DND-41 (cell line): ENCODE measurements at regions not wholly inside any gene's neighbourhood (a gene's known extent, or its start where the extent isn't known, plus 50 kb on each side); places are given as distances from the start of the nearest gene placed in this dataset.

Experiments
- EZH2 ChIP-seq: IDR thresholded peaks from 3 replicates; pipeline ENCODE4 v1.6.1; 2012; ENCODE audit warnings: borderline replicate concordance, low read depth, mild to moderate bottlenecking, moderate library complexity, low read length, inconsistent platforms; ENCODE audit not compliant: severe bottlenecking
- TF ChIP-seq, protein P1 (sequence below): IDR thresholded peaks from 2 replicates; pipeline ENCODE4 v1.5.1; 2012; ENCODE audit warnings: borderline replicate concordance, low read length, moderate library complexity, mild to moderate bottlenecking; ENCODE audit not compliant: poor library complexity, severe bottlenecking; ENCODE audit errors: extremely low read depth

DNA sequence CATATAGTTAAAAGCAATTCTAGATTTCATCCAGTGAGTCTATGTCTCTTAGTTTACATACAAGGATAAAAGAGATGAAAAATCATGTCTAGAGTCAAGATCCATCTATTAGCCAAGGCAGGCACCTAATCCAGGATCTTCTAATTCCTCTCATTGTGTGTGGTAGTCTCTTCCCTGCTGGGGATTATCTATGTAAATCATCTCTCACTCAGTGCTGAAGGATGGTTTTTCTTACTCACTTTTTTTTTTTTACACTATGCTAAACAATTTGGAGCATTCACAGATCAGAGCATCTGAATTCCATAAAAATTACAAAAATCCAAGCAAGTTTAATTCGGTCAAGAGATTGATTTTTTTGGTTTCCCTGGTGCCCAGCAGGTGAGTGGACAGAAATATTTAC lies 154.9 kb upstream of the GDNF start:
- no peak for TF ChIP-seq EZH2
- TF ChIP-seq, protein P1, sequence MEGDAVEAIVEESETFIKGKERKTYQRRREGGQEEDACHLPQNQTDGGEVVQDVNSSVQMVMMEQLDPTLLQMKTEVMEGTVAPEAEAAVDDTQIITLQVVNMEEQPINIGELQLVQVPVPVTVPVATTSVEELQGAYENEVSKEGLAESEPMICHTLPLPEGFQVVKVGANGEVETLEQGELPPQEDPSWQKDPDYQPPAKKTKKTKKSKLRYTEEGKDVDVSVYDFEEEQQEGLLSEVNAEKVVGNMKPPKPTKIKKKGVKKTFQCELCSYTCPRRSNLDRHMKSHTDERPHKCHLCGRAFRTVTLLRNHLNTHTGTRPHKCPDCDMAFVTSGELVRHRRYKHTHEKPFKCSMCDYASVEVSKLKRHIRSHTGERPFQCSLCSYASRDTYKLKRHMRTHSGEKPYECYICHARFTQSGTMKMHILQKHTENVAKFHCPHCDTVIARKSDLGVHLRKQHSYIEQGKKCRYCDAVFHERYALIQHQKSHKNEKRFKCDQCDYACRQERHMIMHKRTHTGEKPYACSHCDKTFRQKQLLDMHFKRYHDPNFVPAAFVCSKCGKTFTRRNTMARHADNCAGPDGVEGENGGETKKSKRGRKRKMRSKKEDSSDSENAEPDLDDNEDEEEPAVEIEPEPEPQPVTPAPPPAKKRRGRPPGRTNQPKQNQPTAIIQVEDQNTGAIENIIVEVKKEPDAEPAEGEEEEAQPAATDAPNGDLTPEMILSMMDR, result no peak
